Neural cell (in vitro differentiated cells): ENCODE measurements at regions not wholly inside any gene's neighbourhood (a gene's known extent, or its start where the extent isn't known, plus 50 kb on each side); places are given as distances from the start of the nearest gene placed in this dataset.

Source experiments
- H2AFZ ChIP-seq: fragments of 200-600, 300-800 bp; sonication (generic), shearing (Covaris generic); 2 replicates; pipeline ENCODE4 v1.6.0; 2014; ENCODE audit warnings: low read depth, mild to moderate bottlenecking, antibody characterized with exemption, low read length, moderate library complexity
- H3F3A ChIP-seq: fragments of 200-600 bp; shearing (Covaris generic); 2 replicates; pipeline ENCODE4 v1.6.1; 2016; ENCODE audit warnings: mild to moderate bottlenecking, moderate library complexity, mixed read lengths, antibody characterized with exemption, low read length; ENCODE audit not compliant: insufficient read depth, poor library complexity, severe bottlenecking
- H3K27ac ChIP-seq: fragments of 200-600, 300-800 bp; sonication (generic), shearing (Covaris generic); 2 replicates; pipeline ENCODE4 v1.5.1; 2014; ENCODE audit warnings: mild to moderate bottlenecking, low read length, moderate library complexity
- H3K27me3 ChIP-seq: fragments of 300-800, 200-600 bp; sonication (generic), shearing (Covaris generic); 2 replicates; pipeline ENCODE4 v1.6.0; 2014; ENCODE audit warnings: mild to moderate bottlenecking, low read depth, low read length, moderate library complexity; ENCODE audit not compliant: insufficient read depth
- H3K36me3 ChIP-seq: fragments of 300-800, 200-600 bp; sonication (generic), shearing (Covaris generic); 2 replicates; pipeline ENCODE4 v1.5.1; 2014; ENCODE audit warnings: mild to moderate bottlenecking, antibody characterized with exemption, low read length, moderate library complexity; ENCODE audit not compliant: insufficient read depth
- H3K4me2 ChIP-seq: fragments of 300-800, 200-600 bp; sonication (generic), shearing (Covaris generic); 2 replicates; pipeline ENCODE4 v1.6.0; 2014; ENCODE audit warnings: mild to moderate bottlenecking, low read length
- H3K4me3 ChIP-seq: fragments of 300-800, 200-600 bp; sonication (generic), shearing (Covaris generic); 2 replicates; pipeline ENCODE4 v1.5.1; 2014; ENCODE audit warnings: mild to moderate bottlenecking, low read length, moderate library complexity
- H3K79me2 ChIP-seq: fragments of 200-600 bp; shearing (Covaris generic); replicated peaks from 2 replicates; pipeline ENCODE4 v1.6.0; 2014; ENCODE audit warnings: mild to moderate bottlenecking, low read length, moderate library complexity; ENCODE audit not compliant: insufficient read depth
- H3K9ac ChIP-seq: fragments of 300-800, 200-600 bp; sonication (generic), shearing (Covaris generic); 2 replicates; pipeline ENCODE4 v1.6.1; 2016; ENCODE audit warnings: mild to moderate bottlenecking, low read length, mixed read lengths
- H3K9me2 ChIP-seq: fragments of 200-600 bp; shearing (Covaris generic); 2 replicates; pipeline ENCODE4 v1.6.1; 2016; ENCODE audit warnings: mild to moderate bottlenecking, low read length, mixed read lengths; ENCODE audit not compliant: insufficient read depth
- H3K9me3 ChIP-seq: fragments of 200-600, 300-800 bp; sonication (generic), shearing (Covaris generic); 2 replicates; pipeline ENCODE4 v1.6.1; 2016; ENCODE audit warnings: mild to moderate bottlenecking, mixed run types, low read length, moderate library complexity, mixed read lengths
- H4K20me1 ChIP-seq: fragments of 200-600 bp; shearing (Covaris generic); 2 replicates; pipeline ENCODE4 v1.6.1; 2016; ENCODE audit warnings: mild to moderate bottlenecking, mixed run types; ENCODE audit not compliant: insufficient read depth
- EP300 ChIP-seq: fragments of 450-650 bp; conservative IDR thresholded peaks from 2 replicates; pipeline ENCODE4 v1.6.1; 2014; ENCODE audit warnings: antibody characterized with exemption, mild to moderate bottlenecking, moderate library complexity; ENCODE audit not compliant: poor library complexity, severe bottlenecking
- EZH2 ChIP-seq: fragments of 200-600, 300-800 bp; shearing (Covaris generic), sonication (generic); IDR thresholded peaks from 2 replicates; pipeline ENCODE4 v1.6.1; 2014; ENCODE audit warnings: antibody characterized with exemption, low read length, borderline replicate concordance, mild to moderate bottlenecking; ENCODE audit not compliant: insufficient read depth, poor library complexity, severe bottlenecking
- MXI1 ChIP-seq: fragments of 450-650 bp; conservative IDR thresholded peaks from 2 replicates; pipeline ENCODE4 v1.6.1; 2014; ENCODE audit warnings: antibody characterized with exemption, mild to moderate bottlenecking; ENCODE audit not compliant: poor library complexity, severe bottlenecking
- POLR2AphosphoS5 ChIP-seq: IDR thresholded peaks from 2 replicates; pipeline ENCODE4 v1.6.1; 2012
- RAD21 ChIP-seq: fragments of 450-650 bp; conservative IDR thresholded peaks from 2 replicates; pipeline ENCODE4 v1.6.1; 2014; ENCODE audit warnings: antibody characterized with exemption, mild to moderate bottlenecking, moderate library complexity
- SMC3 ChIP-seq: fragments of 450-650 bp; conservative IDR thresholded peaks from 2 replicates; pipeline ENCODE4 v1.6.1; 2014; ENCODE audit warnings: antibody characterized with exemption, mild to moderate bottlenecking, moderate library complexity; ENCODE audit not compliant: poor library complexity
- TAF1 ChIP-seq: IDR thresholded peaks from 2 replicates; pipeline ENCODE4 v1.6.1; 2012; ENCODE audit warnings: low read depth
- TF ChIP-seq, protein P1 (sequence below): IDR thresholded peaks from 2 replicates; pipeline ENCODE4 v1.6.1; 2012; ENCODE audit warnings: borderline replicate concordance
- TF ChIP-seq, protein P2 (sequence below): fragments of 450-650 bp; IDR thresholded peaks from 2 replicates; pipeline ENCODE4 v1.5.1; 2014; ENCODE audit warnings: antibody characterized with exemption, mild to moderate bottlenecking, moderate library complexity; ENCODE audit not compliant: poor library complexity, severe bottlenecking

- Histone ChIP-seq H3K9me3 (no peaks in the 10 kb centered on the region), H3K27ac (no peak overlapping the region), H3K79me2 (no peaks in the 10 kb centered on the region), H4K20me1 (no peaks in the 10 kb centered on the region), H3K36me3 (no peaks in the 10 kb centered on the region), H3K27me3 (no peaks in the 10 kb centered on the region), H3K4me3 (no peak overlapping the region), H2AFZ (no peak overlapping the region), H3K4me2 (no peak overlapping the region), H3K9me2 (no peaks in the 10 kb centered on the region), H3K9ac (no peak overlapping the region), H3F3A (no peaks in the 10 kb centered on the region)
- TF ChIP-seq, protein P1, sequence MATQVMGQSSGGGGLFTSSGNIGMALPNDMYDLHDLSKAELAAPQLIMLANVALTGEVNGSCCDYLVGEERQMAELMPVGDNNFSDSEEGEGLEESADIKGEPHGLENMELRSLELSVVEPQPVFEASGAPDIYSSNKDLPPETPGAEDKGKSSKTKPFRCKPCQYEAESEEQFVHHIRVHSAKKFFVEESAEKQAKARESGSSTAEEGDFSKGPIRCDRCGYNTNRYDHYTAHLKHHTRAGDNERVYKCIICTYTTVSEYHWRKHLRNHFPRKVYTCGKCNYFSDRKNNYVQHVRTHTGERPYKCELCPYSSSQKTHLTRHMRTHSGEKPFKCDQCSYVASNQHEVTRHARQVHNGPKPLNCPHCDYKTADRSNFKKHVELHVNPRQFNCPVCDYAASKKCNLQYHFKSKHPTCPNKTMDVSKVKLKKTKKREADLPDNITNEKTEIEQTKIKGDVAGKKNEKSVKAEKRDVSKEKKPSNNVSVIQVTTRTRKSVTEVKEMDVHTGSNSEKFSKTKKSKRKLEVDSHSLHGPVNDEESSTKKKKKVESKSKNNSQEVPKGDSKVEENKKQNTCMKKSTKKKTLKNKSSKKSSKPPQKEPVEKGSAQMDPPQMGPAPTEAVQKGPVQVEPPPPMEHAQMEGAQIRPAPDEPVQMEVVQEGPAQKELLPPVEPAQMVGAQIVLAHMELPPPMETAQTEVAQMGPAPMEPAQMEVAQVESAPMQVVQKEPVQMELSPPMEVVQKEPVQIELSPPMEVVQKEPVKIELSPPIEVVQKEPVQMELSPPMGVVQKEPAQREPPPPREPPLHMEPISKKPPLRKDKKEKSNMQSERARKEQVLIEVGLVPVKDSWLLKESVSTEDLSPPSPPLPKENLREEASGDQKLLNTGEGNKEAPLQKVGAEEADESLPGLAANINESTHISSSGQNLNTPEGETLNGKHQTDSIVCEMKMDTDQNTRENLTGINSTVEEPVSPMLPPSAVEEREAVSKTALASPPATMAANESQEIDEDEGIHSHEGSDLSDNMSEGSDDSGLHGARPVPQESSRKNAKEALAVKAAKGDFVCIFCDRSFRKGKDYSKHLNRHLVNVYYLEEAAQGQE: no peak
- TF ChIP-seq TAF1: no peak
- TF ChIP-seq POLR2AphosphoS5: no peak
- no peak for TF ChIP-seq EP300
- TF ChIP-seq RAD21: no peak
Measured at GRCh38 chr2:187266147-187266546, 181.9 kb downstream of the CALCRL start.

DNA sequence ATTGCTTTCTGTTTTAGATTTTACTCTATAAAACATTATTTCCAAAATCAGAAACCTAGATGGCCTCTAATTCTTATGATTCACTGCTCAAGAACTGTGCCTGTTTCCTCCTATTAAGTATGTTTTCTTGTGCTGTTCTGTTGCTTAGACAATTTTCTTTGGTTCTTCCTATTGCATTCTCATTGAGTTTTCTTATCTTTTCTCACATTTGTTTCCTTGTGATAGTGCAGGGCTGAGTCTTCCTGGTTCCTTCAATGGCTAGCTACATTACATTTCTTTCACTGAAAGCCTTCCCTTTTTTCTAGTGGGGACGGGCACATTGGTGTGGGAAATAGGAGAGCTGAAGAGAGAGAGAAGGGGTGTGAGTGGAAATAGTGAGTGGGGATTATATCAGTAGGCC is 183.4 kb downstream of the CALCRL start:
- H4K20me1 ChIP-seq: no peaks in the 10 kb centered on the region
- no peak overlapping the region for H3K4me3 ChIP-seq
- no peaks in the 10 kb centered on the region for H3K9me2 ChIP-seq
- no peaks in the 10 kb centered on the region for H3K36me3 ChIP-seq
- H3K79me2 ChIP-seq: no peaks in the 10 kb centered on the region
- no peaks in the 10 kb centered on the region for H3F3A ChIP-seq
- H2AFZ ChIP-seq: no peak overlapping the region
- no peaks in the 10 kb centered on the region for H3K27me3 ChIP-seq
- no peak overlapping the region for H3K9ac ChIP-seq
- no peak overlapping the region for H3K4me2 ChIP-seq
- TF ChIP-seq, protein P2, sequence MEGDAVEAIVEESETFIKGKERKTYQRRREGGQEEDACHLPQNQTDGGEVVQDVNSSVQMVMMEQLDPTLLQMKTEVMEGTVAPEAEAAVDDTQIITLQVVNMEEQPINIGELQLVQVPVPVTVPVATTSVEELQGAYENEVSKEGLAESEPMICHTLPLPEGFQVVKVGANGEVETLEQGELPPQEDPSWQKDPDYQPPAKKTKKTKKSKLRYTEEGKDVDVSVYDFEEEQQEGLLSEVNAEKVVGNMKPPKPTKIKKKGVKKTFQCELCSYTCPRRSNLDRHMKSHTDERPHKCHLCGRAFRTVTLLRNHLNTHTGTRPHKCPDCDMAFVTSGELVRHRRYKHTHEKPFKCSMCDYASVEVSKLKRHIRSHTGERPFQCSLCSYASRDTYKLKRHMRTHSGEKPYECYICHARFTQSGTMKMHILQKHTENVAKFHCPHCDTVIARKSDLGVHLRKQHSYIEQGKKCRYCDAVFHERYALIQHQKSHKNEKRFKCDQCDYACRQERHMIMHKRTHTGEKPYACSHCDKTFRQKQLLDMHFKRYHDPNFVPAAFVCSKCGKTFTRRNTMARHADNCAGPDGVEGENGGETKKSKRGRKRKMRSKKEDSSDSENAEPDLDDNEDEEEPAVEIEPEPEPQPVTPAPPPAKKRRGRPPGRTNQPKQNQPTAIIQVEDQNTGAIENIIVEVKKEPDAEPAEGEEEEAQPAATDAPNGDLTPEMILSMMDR: no peak
- TF ChIP-seq, protein P1: no peak
- no peak for TF ChIP-seq MXI1
- no peak for TF ChIP-seq TAF1
- no peak for TF ChIP-seq POLR2AphosphoS5
- no peak for TF ChIP-seq EP300
- TF ChIP-seq RAD21: no peak
- no peak for TF ChIP-seq SMC3
- no peak for TF ChIP-seq EZH2
- no peaks in the 10 kb centered on the region for H3K9me3 ChIP-seq
- H3K27ac ChIP-seq: no peak overlapping the region
